ENCODE measurements at regions not wholly inside any gene's neighbourhood (a gene's known extent, or its start where the extent isn't known, plus 50 kb on each side); places are given as distances from the start of the nearest gene placed in this dataset.

DNA sequence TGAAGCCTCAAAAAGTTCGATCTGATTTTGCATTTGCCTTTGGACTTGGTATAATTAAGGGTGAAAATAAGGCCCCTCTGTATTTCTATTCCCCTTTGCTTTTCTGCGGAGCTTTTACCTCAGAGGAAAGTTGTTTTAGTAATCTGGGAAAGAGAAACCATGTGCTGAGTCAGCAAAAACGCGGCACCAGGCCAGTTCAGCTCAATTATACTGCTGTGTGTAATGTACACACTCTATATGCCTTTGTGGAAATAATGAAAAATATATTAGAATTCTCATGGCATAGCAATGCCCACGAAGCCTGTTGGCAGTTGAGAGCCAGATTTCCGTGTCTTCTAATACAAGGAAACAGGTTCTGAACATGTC is 161.9 kb upstream of the SIX2 start:
- TF ChIP-seq CTCF (conservative IDR thresholded peaks at IDR 0.05; ENCODE audit: low read depth, low read length), result no peak
- TF ChIP-seq EZH2 (IDR thresholded peaks at IDR 0.05; ENCODE audit: low read length, unreplicated experiment), result no peak
- no peak for TF ChIP-seq EZH2phosphoT487 (IDR thresholded peaks at IDR 0.05; ENCODE audit: borderline replicate concordance, low read length)
